Transverse colon (tissue), 4 donors: ENCODE measurements at regions not wholly inside any gene's neighbourhood (a gene's known extent, or its start where the extent isn't known, plus 50 kb on each side); places are given as distances from the start of the nearest gene placed in this dataset.

ENCODE experiments used
- DNase-seq: peaks from one replicate; pipeline ENCODE4 v3.0.0-alpha.2; 2019
- H3K27ac ChIP-seq, 4 donors: fragments of 200-600 bp; sonication (generic); 2 replicates each; pipeline ENCODE4 v1.5.1; 2016 to 2018; ENCODE audit warnings: inconsistent platforms in 4 of 4
- H3K27me3 ChIP-seq: fragments of 200-600 bp; sonication (generic); 2 replicates; pipeline ENCODE4 v1.5.1; 2017; ENCODE audit warnings: inconsistent platforms
- H3K36me3 ChIP-seq, 4 donors: fragments of 200-600 bp; sonication (generic); 2 replicates each; pipeline ENCODE4 v1.5.1; 2017 to 2019; ENCODE audit warnings: inconsistent platforms in 4 of 4
- H3K4me1 ChIP-seq, 4 donors: fragments of 200-600 bp; sonication (generic); 2 replicates each; pipeline ENCODE4 v1.5.1; 2017 to 2020; ENCODE audit warnings: inconsistent platforms in 4 of 4
- H3K4me3 ChIP-seq, 4 donors: fragments of 200-600 bp; sonication (generic); 1 replicate in 1 of 4; 2 replicates in 3 of 4; pipeline versions ENCODE4 v1.5.1 to v1.6.1; 2017 to 2019; ENCODE audit warnings: inconsistent platforms in 4 of 4
- H3K9me3 ChIP-seq, 2 donors: fragments of 200-600 bp; sonication (generic); 2 replicates each; pipeline ENCODE4 v1.5.1; 2017 to 2019; ENCODE audit warnings: inconsistent platforms in 2 of 2
- EP300 ChIP-seq: sonication (generic); formaldehyde crosslinking; IDR thresholded peaks from one replicate; pipeline ENCODE4 v1.6.1; 2017; ENCODE audit warnings: antibody characterized with exemption, low read depth
- POLR2A ChIP-seq: fragments of 450-650 bp; IDR thresholded peaks from one replicate; pipeline ENCODE4 v1.6.1; 2016; ENCODE audit warnings: antibody characterized with exemption, mild to moderate bottlenecking, moderate library complexity
- POLR2AphosphoS5 ChIP-seq, 3 donors: sonication (generic); formaldehyde crosslinking; IDR thresholded peaks; one replicate each; pipeline ENCODE4 v1.6.1; 2016; ENCODE audit warnings: antibody characterized with exemption in 3 of 3
- WGBS, 2 donors: methylation state at CpG; one replicate each; pipeline ENCODE4 v1.1.5; 2018; ENCODE audit warnings: low coverage in 1 of 2; 5-methylcytosine and 5-hydroxymethylcytosine counted together
- in situ Hi-C, 4 donors: fragments of 200-750 bp; cut with MboI; loops; one replicate each; pipeline versions ENCODE4 v1.15.0 to v1.15.1; 2017; ENCODE audit warnings: low sequenced_read_pairs in 3 of 4, low pct_ligation_motif_present in 1 of 4, low pct_unique_long_range_greater_than_20kb in 1 of 4
- intact Hi-C: fragments of 100-400 bp; cut with DNase I; formaldehyde crosslinking; loops from one replicate; pipeline ENCODE4 v1.15.1; 2023; ENCODE audit warnings: low total_unique reads
- TF ChIP-seq, protein P1 (sequence below), 5 experiments: fragments of 200-600 bp in 3 of 5; fragments of 450-650 bp in 2 of 5; sonication (generic) in 3 of 5; IDR thresholded peaks; 1 replicate in 2 of 5; 2 replicates in 3 of 5; pipeline ENCODE4 v1.5.1; 2016 to 2017; ENCODE audit warnings: antibody characterized with exemption in 5 of 5, inconsistent platforms in 3 of 5, mild to moderate bottlenecking in 2 of 5, moderate library complexity in 1 of 5

DNA sequence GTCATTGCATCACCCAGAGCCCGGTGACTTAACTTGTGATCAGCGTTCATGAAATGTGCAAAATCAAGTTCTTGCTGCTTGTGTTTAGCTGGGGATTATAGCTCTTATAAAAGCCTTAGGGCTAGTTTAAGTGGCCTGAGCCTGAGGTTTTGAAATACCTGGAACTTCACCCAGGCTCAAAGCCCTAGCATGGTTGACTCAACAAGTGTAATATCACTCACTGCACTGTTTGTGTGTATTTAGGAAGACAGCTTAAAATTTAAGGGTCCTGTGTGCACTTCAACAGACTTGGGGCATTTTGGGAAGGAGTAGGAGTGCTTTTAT lies 489.5 kb downstream of the GATA3 start:
- H3K36me3 ChIP-seq, result no peaks in the 10 kb centered on the region
- TF ChIP-seq, protein P1, sequence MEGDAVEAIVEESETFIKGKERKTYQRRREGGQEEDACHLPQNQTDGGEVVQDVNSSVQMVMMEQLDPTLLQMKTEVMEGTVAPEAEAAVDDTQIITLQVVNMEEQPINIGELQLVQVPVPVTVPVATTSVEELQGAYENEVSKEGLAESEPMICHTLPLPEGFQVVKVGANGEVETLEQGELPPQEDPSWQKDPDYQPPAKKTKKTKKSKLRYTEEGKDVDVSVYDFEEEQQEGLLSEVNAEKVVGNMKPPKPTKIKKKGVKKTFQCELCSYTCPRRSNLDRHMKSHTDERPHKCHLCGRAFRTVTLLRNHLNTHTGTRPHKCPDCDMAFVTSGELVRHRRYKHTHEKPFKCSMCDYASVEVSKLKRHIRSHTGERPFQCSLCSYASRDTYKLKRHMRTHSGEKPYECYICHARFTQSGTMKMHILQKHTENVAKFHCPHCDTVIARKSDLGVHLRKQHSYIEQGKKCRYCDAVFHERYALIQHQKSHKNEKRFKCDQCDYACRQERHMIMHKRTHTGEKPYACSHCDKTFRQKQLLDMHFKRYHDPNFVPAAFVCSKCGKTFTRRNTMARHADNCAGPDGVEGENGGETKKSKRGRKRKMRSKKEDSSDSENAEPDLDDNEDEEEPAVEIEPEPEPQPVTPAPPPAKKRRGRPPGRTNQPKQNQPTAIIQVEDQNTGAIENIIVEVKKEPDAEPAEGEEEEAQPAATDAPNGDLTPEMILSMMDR (IDR thresholded peaks at IDR 0.05), result no peak
- TF ChIP-seq EP300 (no peak), POLR2AphosphoS5 (IDR thresholded peaks at IDR 0.05) (no peak), POLR2A (no peak)
- H3K4me1 ChIP-seq, result peaks cover 0 to 3% (median 0%) of the 10 kb centered on the region in 4 donors
- 62% methylated on average over 2 of the region's 2 CpGs; no CpG with 5 or more reads in 1 of the 2 donors for WGBS, 2 donors
- intact Hi-C loops (no loop called here), in situ Hi-C loops (no loop called here)
- H3K27me3 ChIP-seq, result no peaks in the 10 kb centered on the region
- no peak overlapping the region for H3K4me3 ChIP-seq
- no peaks in the 10 kb centered on the region for H3K9me3 ChIP-seq
- DNase-seq, result no peak
- H3K27ac ChIP-seq, result no peak overlapping the region

DNA sequence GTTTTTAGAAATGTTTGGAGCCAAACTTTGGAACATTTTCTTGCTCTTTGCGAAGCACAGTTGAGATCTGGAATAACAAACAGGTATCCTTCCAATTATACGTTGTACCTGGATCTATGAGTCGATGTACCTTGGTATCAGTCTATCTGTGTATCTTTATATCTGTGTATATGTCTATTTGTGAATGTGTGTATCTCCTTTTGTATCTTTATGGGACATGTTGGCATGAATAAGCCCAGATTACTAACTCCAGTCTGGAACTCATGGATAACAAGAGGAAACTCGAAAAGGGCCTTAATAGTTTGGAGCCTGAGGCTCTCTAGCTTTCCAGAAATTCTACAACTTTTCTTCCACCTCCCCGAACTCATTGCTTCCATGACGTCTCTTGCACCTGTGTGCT lies 490.0 kb downstream of the GATA3 start:
- TF ChIP-seq POLR2A (no peak), EP300 (no peak), POLR2AphosphoS5 (IDR thresholded peaks at IDR 0.05) (no peak)
- TF ChIP-seq, protein P1 (IDR thresholded peaks at IDR 0.05), result no peak
- in situ Hi-C loops (no loop called here), intact Hi-C loops (no loop called here)

DNA sequence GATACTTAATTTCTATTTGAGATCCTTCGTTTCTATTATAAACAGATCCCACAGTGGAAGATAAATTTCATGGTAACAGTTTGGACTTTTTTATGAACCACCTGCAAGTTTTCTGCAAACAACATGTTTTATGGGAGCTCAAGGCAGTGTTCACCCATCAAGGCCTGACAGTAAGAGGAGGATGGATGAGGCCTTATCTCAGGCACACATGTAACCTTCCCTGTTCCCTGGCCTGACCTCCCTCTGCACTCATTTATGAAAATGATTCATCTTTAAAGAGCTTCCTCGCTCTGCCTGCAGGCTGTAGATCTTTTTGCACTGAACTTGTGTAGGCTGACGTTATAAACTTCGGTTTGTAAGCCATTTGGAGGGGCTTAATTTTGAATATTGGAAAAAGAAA lies 500.1 kb downstream of the GATA3 start:
- WGBS, 2 donors, result 44 to 54% methylated on average over 1 to 4 of the region's 4 CpGs
- H3K4me3 ChIP-seq, result no peak overlapping the region
- no peak overlapping the region for H3K27ac ChIP-seq
- TF ChIP-seq, protein P1 (IDR thresholded peaks at IDR 0.05), result no peak
- TF ChIP-seq POLR2A (no peak), POLR2AphosphoS5 (IDR thresholded peaks at IDR 0.05) (no peak), EP300 (no peak)
- H3K9me3 ChIP-seq, result no peaks in the 10 kb centered on the region
- H3K36me3 ChIP-seq, result no peaks in the 10 kb centered on the region
- intact Hi-C loops (no loop called here), in situ Hi-C loops (no loop called here)
- no peaks in the 10 kb centered on the region for H3K4me1 ChIP-seq
- no peak for DNase-seq
- H3K27me3 ChIP-seq, result no peaks in the 10 kb centered on the region

More for the DNA sequence above, 490.0 kb downstream of the GATA3 start:
- peaks cover 0 to 3% (median 0%) of the 10 kb centered on the region in 4 donors for H3K4me1 ChIP-seq
- no peak overlapping the region for H3K4me3 ChIP-seq
- 89 to 92% methylated on average over 3 to 6 of the region's 6 CpGs for WGBS, 2 donors
- no peak for DNase-seq
- H3K9me3 ChIP-seq, result no peaks in the 10 kb centered on the region
- H3K27me3 ChIP-seq, result no peaks in the 10 kb centered on the region
- no peak overlapping the region for H3K27ac ChIP-seq
- no peaks in the 10 kb centered on the region for H3K36me3 ChIP-seq

DNA sequence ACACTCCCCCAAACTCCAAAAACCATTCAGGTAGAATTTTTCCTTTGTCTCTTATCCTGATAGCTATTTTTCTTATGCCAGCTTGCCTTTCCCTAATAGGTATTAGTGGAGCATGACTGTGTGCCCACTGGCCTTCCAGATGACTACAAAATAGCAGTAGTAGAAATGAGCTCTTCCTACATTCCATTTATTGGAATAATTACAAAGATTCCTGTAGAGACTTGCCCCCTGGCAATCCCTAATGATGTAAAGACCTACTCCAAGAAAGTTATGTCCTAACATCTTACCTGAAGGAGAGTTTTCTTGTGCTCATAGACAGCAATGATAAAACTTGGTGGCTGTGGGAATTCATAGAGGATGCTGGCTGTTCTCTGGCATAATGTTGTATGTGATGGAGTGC lies 501.8 kb downstream of the GATA3 start:
- H3K27me3 ChIP-seq, result no peaks in the 10 kb centered on the region
- no peaks in the 10 kb centered on the region for H3K36me3 ChIP-seq
- DNase-seq, result no peak
- TF ChIP-seq, protein P1 (IDR thresholded peaks at IDR 0.05), result no peak
- TF ChIP-seq POLR2A (no peak), EP300 (no peak), POLR2AphosphoS5 (IDR thresholded peaks at IDR 0.05) (no peak)
- intact Hi-C loops (no loop called here), in situ Hi-C loops (no loop called here)
- H3K27ac ChIP-seq, result no peak overlapping the region
- no peak overlapping the region for H3K4me3 ChIP-seq
- H3K9me3 ChIP-seq, result no peaks in the 10 kb centered on the region
- H3K4me1 ChIP-seq, result no peaks in the 10 kb centered on the region
